Renal cortical epithelial cell (primary cell): ENCODE measurements at regions not wholly inside any gene's neighbourhood (a gene's known extent, or its start where the extent isn't known, plus 50 kb on each side); places are given as distances from the start of the nearest gene placed in this dataset.

Experiments
- DNase-seq: peaks from one replicate; pipeline ENCODE4 v3.0.0-alpha.2; 2011; ENCODE audit warnings: low read depth

GRCh38 chr6:168228676-168229367 lies 90.8 kb downstream of the DACT2 start:
- DNase-seq, result no peak

DNA sequence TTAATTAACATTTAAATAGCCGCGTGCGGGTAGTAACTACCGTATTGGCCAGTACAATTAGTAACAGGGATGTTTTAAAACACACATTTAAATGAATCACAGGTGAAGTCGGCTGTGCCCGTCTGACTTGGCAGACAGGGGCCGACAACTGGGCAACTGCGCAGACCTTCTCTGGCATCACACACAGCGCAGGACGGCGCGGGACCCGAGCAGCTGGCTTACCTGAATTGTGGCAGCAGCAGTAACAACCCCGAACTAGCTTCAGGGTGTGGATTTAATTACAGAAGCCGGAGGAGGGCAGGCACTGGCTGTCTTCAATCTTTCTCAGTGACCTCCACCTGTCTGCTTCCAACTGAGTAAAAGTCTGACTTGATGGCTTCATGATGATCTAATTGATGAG lies 91.7 kb downstream of the DACT2 start:
- DNase-seq, result no peak

DNA sequence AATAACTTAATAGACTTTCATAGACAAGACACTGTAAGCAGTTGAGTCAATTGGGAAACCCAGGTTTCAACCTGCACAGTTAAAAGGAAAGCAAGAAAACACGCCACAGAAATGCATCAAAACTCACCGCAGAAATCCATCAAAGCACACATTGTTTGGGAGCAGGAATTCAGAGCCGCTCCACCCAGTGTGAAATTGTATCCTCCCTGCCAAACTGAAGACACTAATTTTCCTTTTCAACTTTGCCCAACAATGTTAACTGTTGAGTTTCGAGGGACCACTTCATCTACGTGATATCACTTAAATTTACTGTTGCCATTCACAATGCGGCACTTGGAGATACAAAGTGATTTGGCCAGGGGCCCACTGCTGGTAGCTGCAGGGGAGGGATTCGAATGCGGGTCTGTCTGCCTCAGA lies 92.7 kb downstream of the DACT2 start:
- no peak for DNase-seq

DNA sequence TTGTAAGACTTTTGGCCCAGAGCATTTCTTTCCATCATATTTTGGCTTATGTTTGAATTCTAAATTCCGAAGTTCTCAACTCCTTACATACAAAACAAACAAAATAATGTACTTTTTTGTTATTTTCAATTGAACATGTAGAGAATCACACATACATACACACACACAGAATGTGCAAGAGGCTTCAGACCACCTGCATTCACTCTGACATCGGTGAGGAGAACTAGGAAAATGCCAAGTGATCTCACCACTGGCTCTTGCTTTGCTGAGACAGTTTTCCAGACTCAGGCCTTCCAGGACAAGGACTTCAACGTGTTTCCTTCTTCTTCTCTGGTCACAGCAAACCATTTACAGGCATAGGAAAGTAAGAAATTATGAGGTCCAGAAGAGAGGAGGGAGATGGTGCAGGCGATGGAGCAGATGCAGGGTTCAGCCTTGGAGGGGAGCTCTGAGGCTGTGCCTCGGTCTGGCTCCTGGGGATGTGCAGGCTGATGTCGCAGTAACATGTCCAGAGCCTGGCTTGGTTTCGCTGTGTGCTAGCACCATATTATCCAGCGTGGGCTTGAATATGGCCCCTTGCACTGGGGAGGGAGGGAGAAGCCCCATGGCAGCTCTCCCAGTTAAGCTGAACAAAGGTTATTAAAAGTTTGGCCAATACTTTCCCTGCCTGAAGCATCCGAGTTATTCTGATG lies 93.4 kb downstream of the DACT2 start:
- no peak for DNase-seq

DNA sequence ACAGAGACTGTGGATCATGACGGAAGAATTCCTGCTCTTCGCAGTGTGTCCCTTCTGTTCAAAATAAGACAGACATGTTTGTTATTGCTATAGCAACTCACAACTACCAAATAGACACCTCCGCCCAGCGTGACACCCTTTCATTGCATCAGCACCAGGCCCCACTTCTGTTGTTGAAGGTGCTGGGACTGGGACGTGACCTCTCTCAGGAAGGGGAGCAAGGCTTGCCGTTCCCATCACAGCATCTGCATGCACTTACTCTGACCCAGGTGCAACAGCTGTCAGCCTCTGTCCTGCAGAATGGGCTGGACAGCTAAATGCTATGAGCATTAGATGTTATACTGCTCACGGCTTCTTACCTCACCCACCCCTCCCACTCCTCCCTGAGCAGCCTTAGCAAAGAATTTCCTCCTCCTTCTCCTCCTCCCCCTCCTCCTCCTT lies 94.1 kb downstream of the DACT2 start:
- no peak for DNase-seq

GRCh38 chr6:168223755-168224154 lies 95.8 kb downstream of the DACT2 start:
- no peak for DNase-seq

DNA sequence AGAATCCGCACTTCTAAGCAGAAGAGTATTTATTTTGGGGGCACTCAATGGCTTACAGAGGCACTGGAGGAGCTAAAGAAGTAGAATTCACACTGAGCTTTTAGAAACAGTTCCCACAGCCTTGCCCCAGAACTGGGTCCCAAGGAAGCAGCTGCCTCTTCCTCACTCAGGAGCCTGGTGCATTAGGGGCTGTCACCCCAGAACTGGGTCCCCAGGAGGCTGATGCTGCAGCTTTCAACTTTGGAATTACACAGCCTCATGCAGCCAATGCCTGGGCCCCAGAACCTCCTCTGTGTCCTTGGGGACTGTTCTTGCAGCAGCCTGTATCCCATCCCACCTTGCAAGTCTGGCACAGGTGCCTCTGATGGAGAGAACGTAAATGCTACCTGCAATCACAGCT lies 96.4 kb downstream of the DACT2 start:
- DNase-seq, result no peak

- no peak for DNase-seq
Measured at GRCh38 chr6:168222115-168223043, 97.2 kb downstream of the DACT2 start.

GRCh38 chr6:168221497-168222079 lies 98.0 kb downstream of the DACT2 start:
- DNase-seq, result no peak

DNA sequence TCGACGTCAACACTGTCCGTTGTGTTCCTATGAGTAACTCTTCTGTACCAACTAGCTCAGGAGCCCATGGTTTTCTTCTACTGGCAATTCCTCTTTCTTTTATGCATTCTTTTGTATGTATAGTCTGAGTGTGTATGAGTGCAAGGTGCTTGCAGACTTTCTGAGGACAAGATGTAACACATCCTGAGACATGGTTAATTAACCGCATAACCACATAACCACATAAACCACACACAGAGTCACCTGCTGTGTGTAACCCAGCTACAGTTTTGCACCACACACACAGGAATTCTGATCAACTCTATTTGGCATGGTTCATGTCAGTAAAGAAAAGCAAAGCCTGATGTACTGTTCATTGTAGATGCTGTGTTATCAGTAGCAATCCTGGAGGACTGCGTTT lies 98.6 kb downstream of the DACT2 start:
- peak; percentile 90 for DNase-seq

- no peak for DNase-seq
Measured at GRCh38 chr6:168219804-168220203, 99.8 kb downstream of the DACT2 start.

DNA sequence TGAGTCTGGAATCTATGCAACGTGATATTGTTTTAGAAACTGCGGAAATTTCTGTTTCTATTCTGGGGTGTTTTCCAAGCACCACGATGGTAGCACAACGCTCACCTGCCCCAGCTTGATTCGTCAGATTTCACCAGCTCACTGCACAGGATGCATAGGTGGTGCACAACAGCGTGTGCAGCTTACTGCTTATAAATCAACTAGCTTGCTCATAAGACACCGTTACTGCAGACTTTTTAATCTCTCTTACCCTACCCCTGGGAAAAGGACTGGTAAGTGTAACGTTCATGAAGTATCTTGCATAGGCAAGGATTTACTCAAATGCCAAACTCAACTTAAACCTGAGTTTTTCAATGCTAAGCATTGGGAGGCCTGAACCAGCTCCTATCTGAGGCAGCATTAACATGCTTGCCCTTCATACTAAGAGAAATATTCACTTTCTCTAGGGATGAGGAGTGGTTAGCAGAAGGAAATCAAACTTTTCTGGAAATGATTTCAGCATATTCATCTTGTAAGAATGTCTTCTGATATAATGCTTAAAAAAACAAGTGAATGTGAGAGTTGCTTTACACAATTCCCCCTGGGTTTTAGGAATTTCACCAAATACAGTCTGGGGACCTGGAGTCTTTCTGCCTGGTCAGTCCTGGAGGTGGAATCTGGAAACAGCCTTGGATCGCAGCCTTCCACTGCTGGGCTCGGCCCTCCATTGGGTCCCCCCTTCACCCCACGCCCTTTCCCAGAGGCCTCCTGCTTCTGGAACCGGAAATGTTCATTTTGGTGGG lies 100.6 kb downstream of the DACT2 start:
- no peak for DNase-seq

DNA sequence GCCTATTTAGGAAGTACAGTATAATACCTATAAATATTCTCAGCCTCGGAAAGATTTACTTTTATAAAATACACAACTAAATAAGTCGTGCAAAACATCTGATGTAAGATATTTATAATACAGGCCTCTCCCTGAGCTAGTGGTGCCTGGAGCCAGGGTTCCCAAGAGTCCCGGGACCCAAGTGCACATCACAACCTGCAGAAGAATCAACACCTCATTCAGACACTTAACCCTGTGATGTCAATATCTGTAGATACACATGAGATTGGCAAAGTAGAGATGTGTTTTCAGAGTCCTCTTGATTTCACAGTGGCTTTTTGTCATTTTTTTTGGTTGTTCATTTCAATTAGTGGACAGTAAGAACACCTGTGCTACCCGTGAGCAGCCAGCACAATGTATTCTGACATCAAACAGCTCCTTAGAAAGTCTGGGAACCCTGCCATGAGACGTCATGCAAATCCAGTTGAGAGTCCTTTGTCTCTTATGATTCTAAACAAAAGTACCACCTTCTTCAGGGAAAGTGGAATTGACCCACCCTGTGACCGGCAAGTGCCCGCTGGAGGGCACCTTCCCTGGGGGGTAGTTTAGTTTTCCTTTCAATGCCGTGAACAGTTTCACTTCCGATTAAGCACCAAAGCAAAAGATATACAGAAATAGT lies 101.6 kb downstream of the DACT2 start:
- peak; percentile 45 for DNase-seq

DNA sequence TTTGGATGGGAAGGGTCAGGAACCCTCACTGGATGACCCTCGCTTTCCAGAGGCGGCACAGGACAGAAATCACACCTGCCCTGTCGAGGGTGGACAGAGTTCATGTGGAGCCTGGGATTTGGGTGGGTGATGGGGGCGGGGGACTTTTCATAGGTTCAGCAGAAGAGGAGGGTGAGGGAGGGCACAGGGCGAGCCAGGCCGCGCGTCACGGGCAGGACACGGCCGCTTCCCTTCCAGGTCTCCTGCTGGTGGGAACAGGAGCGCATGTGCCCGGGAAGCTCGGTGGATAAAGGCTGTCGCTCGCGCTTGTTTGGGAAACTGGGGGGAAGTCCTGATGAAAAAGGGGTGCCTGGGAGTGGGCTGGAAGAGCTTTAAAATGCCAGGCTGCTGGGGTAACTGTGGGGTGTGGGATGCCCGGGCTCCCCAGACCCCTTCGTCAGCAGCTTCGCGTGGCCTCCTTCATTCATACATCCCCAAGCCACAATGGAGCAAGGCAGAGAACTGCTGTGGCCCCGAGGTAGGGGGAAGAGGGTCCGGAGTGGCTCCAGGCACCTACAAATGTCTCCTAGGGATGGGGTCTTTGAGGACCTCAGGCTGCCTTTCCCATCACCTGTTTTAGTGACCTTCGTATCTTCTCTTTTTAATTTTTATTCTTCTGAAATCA lies 102.2 kb downstream of the DACT2 start:
- no peak for DNase-seq

- DNase-seq, result peak; percentile 68
Measured at GRCh38 chr6:168216751-168217191, 102.8 kb downstream of the DACT2 start.

DNA sequence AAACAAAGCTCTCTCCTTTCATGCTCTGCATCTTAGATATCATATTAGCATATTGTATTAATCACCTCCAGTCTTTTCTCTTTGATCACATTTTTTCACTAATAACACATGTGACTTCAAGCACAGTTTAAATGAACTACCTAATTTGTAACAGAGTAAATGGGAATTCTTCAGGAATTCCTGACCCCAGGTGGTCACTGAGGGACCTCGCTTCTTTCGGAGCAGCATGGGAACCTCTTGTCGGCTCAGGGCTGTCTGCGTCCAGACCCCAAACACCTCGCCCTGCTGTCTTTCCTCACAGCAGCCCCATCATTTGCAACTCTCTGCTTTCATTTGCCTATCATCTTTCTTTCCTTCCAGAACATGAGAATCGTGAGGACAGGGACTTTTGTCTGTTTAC lies 103.5 kb downstream of the DACT2 start:
- DNase-seq, result no peak

DNA sequence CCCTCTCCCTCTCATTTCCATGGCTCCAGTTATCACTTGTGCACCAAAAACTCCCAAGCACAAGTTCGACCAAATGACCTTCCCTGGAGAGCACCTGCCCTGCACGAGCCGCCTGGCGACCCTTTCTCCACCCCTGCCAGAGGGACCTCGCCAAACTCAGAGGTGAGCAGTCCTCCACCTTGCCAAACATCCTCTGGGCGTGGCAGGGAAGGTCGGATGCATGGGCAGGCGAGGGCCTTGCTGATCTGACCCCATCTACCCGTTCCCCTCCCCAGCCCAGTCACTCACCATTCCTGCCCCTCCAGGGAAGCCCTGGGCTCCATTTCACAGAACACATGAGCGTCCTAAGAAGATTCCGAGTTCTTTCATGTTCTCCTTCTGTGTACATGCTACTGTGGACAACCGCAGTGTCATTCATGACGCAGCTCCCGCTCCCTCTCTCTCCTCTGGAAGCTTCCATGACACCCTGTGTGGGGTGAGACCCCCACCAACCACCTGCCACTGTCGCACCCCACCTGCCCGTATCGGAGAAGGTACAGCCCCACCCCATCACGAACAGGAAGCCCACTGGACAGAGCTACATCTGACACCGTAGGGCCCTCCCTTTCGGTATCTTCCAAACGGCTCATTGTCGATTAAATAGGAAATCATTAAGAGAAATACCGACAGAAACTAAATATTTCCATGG lies 104.3 kb downstream of the DACT2 start:
- DNase-seq, result no peak

GRCh38 chr6:168214586-168215104 lies 104.9 kb downstream of the DACT2 start:
- DNase-seq, result no peak

DNA sequence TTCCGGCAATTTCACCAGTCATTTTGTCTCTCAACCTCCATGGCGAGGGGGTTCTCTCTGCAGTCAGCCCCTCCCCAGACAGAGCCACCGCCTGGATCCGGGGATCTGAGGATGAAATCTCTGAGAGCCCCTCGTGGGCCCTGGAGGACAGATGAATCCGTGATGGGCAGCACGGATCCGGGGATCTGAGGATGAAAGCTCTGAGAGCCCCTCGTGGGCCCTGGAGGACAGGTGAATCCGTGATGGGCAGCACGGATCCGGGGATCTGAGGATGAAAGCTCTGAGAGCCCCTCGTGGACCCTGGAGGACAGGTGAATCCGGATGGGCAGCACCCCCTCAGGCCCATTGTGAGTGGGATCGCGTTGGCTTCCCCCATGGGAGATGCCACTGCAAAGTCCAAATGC lies 106.5 kb downstream of the DACT2 start:
- no peak for DNase-seq
